CD4-positive, alpha-beta T cell (primary cell): ENCODE measurements at regions not wholly inside any gene's neighbourhood (a gene's known extent, or its start where the extent isn't known, plus 50 kb on each side); places are given as distances from the start of the nearest gene placed in this dataset.

Experiments
- ATAC-seq: fragments of 200-7000 bp; cut with Tn5 transposase; one replicate; pipeline ENCODE4 v1.10.0; 2022; ENCODE audit warnings: mild to moderate bottlenecking; ENCODE audit not compliant: poor library complexity
- CTCF ChIA-PET: fragments of 350-600 bp; sonication (Branson Sonifier 250); formaldehyde crosslinking; loops from one replicate; lab custom pipeline; 2021; ENCODE audit warnings: antibody characterized with exemption, inconsistent platforms; lab: Charles Lee
- POLR2A ChIA-PET: fragments of 350-600 bp; sonication (Branson Sonifier 250); formaldehyde crosslinking; loops from one replicate; lab custom pipeline; 2021; ENCODE audit warnings: antibody characterized with exemption, inconsistent platforms; lab: Charles Lee
- DNase-seq, 14 experiments: peaks; one replicate each; pipeline ENCODE4 v3.0.0-alpha.2; 2013 to 2020; ENCODE audit warnings: mixed read lengths in 2 of 14
- H3K27ac ChIP-seq, 2 donors: one replicate each; pipeline versions ENCODE4 v1.5.1 to v1.7.0; 2013; ENCODE audit warnings: low read length in 2 of 2, low read depth in 1 of 2, mild to moderate bottlenecking in 1 of 2
- H3K27me3 ChIP-seq, 2 experiments: 1 replicate in 1 of 2; 2 replicates in 1 of 2; pipeline versions ENCODE4 v1.6.1 to v1.7.0; 2013; ENCODE audit warnings: low read length in 2 of 2, control low read depth in 1 of 2, mild to moderate bottlenecking in 1 of 2, moderate library complexity in 1 of 2; ENCODE audit not compliant: insufficient read depth in 2 of 2, control insufficient read depth in 1 of 2
- H3K36me3 ChIP-seq: one replicate; pipeline ENCODE4 v1.6.1; 2013; ENCODE audit warnings: low read length, control low read depth; ENCODE audit not compliant: insufficient read depth
- H3K4me1 ChIP-seq: one replicate; pipeline ENCODE4 v1.6.1; 2013; ENCODE audit warnings: low read length, control low read depth; ENCODE audit not compliant: insufficient read depth
- H3K4me3 ChIP-seq: one replicate; pipeline ENCODE4 v1.5.1; 2013; ENCODE audit warnings: mild to moderate bottlenecking, low read length, moderate library complexity
- H3K9me3 ChIP-seq, 2 experiments: 1 replicate in 1 of 2; 2 replicates in 1 of 2; pipeline versions ENCODE4 v1.6.1 to v1.7.0; 2013; ENCODE audit warnings: low read length in 2 of 2, mild to moderate bottlenecking in 2 of 2, control low read depth in 1 of 2, moderate library complexity in 1 of 2; ENCODE audit not compliant: control insufficient read depth in 1 of 2, insufficient read depth in 1 of 2
- H3K27ac Mint-ChIP-seq: one replicate; pipeline ENCODE4 v1.8.0; 2020; ENCODE audit warnings: mixed read lengths
- H3K27me3 Mint-ChIP-seq: one replicate; pipeline ENCODE4 v1.8.0; 2021; ENCODE audit warnings: mixed read lengths
- H3K36me3 Mint-ChIP-seq: one replicate; pipeline ENCODE4 v1.8.0; 2021; ENCODE audit warnings: low read depth, mixed read lengths
- H3K4me1 Mint-ChIP-seq: one replicate; pipeline ENCODE4 v1.8.0; 2021; ENCODE audit warnings: low read depth, mixed read lengths
- H3K4me3 Mint-ChIP-seq: one replicate; pipeline ENCODE4 v1.8.0; 2020; ENCODE audit warnings: mild to moderate bottlenecking, mixed read lengths
- H3K9me3 Mint-ChIP-seq: one replicate; pipeline ENCODE4 v1.8.0; 2020; ENCODE audit warnings: mixed read lengths
- CTCF ChIP-seq: fragments of 200-600 bp; IDR thresholded peaks from one replicate; pipeline ENCODE4 v1.8.0; 2022; ENCODE audit warnings: antibody characterized with exemption, mild to moderate bottlenecking
- intact Hi-C, 2 experiments: fragments of 100-400 bp; cut with DNase I in 1 of 2; cut with micrococcal nuclease in 1 of 2; formaldehyde crosslinking; loops; one replicate each; pipeline versions ENCODE4 v1.15.1 to v1.9.0; 2023 to 2025; cut with DNase I, micrococcal nuclease

DNA sequence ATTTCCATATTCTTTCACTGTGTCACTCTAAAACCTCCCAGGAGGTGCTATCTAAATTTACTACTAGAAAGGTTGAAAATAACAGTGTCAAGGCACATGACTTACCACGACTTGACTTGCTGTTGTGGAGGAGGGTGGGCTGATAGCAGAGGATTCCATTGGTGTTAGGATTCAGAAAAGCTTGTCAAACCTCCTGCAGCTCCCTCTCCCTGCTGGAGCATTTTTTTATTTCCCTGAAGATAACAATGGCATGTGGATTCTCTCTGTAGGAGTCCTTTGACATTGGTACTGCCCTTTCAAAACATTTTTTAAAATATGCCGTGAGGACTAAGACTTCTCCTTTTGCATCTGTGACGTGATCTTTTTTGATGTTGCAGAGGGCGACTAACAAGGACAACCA lies 696.9 kb upstream of the GYPC start:
- H3K4me1 ChIP-seq, result no peaks in the 10 kb centered on the region
- Mint-ChIP-seq H3K36me3 (no peaks in the 10 kb centered on the region), H3K27me3 (no peaks in the 10 kb centered on the region), H3K4me1 (no peaks in the 10 kb centered on the region), H3K9me3 (peaks cover 9% of the 10 kb centered on the region), H3K4me3 (no peak overlapping the region), H3K27ac (no peak overlapping the region)
- no peak overlapping the region for H3K27ac ChIP-seq
- TF ChIP-seq CTCF, result no peak
- H3K27me3 ChIP-seq, result no peaks in the 10 kb centered on the region
- H3K36me3 ChIP-seq, result no peaks in the 10 kb centered on the region
- ATAC-seq (no peak), DNase-seq (no peak)
- no peaks in the 10 kb centered on the region for H3K9me3 ChIP-seq
- intact Hi-C loops, result no loop called here
- POLR2A ChIA-PET, result no interaction called here
- no peak overlapping the region for H3K4me3 ChIP-seq
- CTCF ChIA-PET, result no interaction called here

GRCh38 chr2:125961739-125962138 lies 694.2 kb upstream of the GYPC start:
- POLR2A ChIA-PET, result no interaction called here
- DNase-seq, result no peak
- Histone ChIP-seq H3K4me1 (no peaks in the 10 kb centered on the region), H3K4me3 (no peak overlapping the region), H3K9me3 (no peaks in the 10 kb centered on the region), H3K27ac (no peak overlapping the region), H3K27me3 (no peaks in the 10 kb centered on the region), H3K36me3 (no peaks in the 10 kb centered on the region)
- intact Hi-C loops, result no loop called here
- Mint-ChIP-seq H3K9me3 (no peaks in the 10 kb centered on the region), H3K4me1 (no peaks in the 10 kb centered on the region), H3K4me3 (no peak overlapping the region), H3K36me3 (no peaks in the 10 kb centered on the region), H3K27me3 (no peaks in the 10 kb centered on the region), H3K27ac (no peak overlapping the region)
- CTCF ChIA-PET, result no interaction called here
- no peak for ATAC-seq
- TF ChIP-seq CTCF, result no peak

- H3K4me1 Mint-ChIP-seq, result no peaks in the 10 kb centered on the region
Measured at GRCh38 chr2:125979886-125980285, 676.1 kb upstream of the GYPC start.

More at GRCh38 chr2:125979886-125980285, 676.1 kb upstream of the GYPC start:
- H3K27me3 ChIP-seq, result no peaks in the 10 kb centered on the region
- ChIA-PET CTCF (no interaction called here), POLR2A (no interaction called here)
- H3K27ac ChIP-seq, result no peak overlapping the region
- Mint-ChIP-seq H3K36me3 (no peaks in the 10 kb centered on the region), H3K4me3 (no peak overlapping the region), H3K27me3 (no peaks in the 10 kb centered on the region), H3K27ac (no peak overlapping the region), H3K9me3 (no peaks in the 10 kb centered on the region)
- no peak overlapping the region for H3K4me3 ChIP-seq
- intact Hi-C loops, result no loop called here
- DNase-seq, result no peak
- no peaks in the 10 kb centered on the region for H3K4me1 ChIP-seq
- TF ChIP-seq CTCF, result no peak
- H3K36me3 ChIP-seq, result no peaks in the 10 kb centered on the region
- ATAC-seq, result no peak
- H3K9me3 ChIP-seq, result peaks cover 0 to 4% of the 10 kb centered on the region in 2 experiments
